GM13977 (cell line): ENCODE measurements at regions not wholly inside any gene's neighbourhood (a gene's known extent, or its start where the extent isn't known, plus 50 kb on each side); places are given as distances from the start of the nearest gene placed in this dataset.

ENCODE experiments used
- DNase-seq: peaks from one replicate; pipeline ENCODE4 v3.0.0; 2012; ENCODE audit warnings: low spot score
- CTCF ChIP-seq: IDR thresholded peaks from 2 replicates; pipeline ENCODE4 v1.5.1; 2012; ENCODE audit warnings: mild to moderate bottlenecking, control low read depth; ENCODE audit not compliant: insufficient read depth; ENCODE audit errors: extremely low read depth, missing control alignments
- in situ Hi-C: fragments of 300-500 bp; cut with MboI; formaldehyde crosslinking; loops from one replicate; pipeline ENCODE4 v1.12.0; 2022; ENCODE audit warnings: low sequenced_read_pairs, low pct_unique_long_range_greater_than_20kb, mixed read lengths, inconsistent platforms; ENCODE audit not compliant: unreplicated experiment

- TF ChIP-seq CTCF = no peak
Observed at GRCh38 chr3:99321261-99321660, 317.1 kb upstream of the COL8A1 start.

GRCh38 chr3:99319961-99320360 lies 318.4 kb upstream of the COL8A1 start:
- in situ Hi-C loops = no loop called here
- no peak for TF ChIP-seq CTCF
- no peak for DNase-seq

More at GRCh38 chr3:99321261-99321660, 317.1 kb upstream of the COL8A1 start:
- in situ Hi-C loops = no loop called here
- no peak for DNase-seq

- TF ChIP-seq CTCF = no peak
- in situ Hi-C loops = no loop called here
- DNase-seq = no peak
Observed at GRCh38 chr3:99319450-99319849, 318.9 kb upstream of the COL8A1 start.

GRCh38 chr3:99317201-99317600 lies 321.2 kb upstream of the COL8A1 start:
- in situ Hi-C loops = no loop called here
- DNase-seq = no peak
- no peak for TF ChIP-seq CTCF

- in situ Hi-C loops = no loop called here
- no peak for TF ChIP-seq CTCF
- DNase-seq = no peak
Observed at GRCh38 chr3:99315896-99316295, 322.5 kb upstream of the COL8A1 start.

- TF ChIP-seq CTCF = no peak
- DNase-seq = no peak
- in situ Hi-C loops = no loop called here
Observed at GRCh38 chr3:99313485-99313884, 324.9 kb upstream of the COL8A1 start.

GRCh38 chr3:99298661-99299060 lies 339.7 kb upstream of the COL8A1 start:
- in situ Hi-C loops = no loop called here
- DNase-seq = no peak
- TF ChIP-seq CTCF = no peak
